Neural progenitor cell (in vitro differentiated cells): ENCODE measurements at regions not wholly inside any gene's neighbourhood (a gene's known extent, or its start where the extent isn't known, plus 50 kb on each side); places are given as distances from the start of the nearest gene placed in this dataset.

Experiments
- DNase-seq: peaks from one replicate; pipeline ENCODE4 v3.0.0-alpha.2; 2016; ENCODE audit warnings: low spot score
- H2AFZ ChIP-seq: fragments of 200-600 bp; sonication (generic); replicated peaks from 2 replicates; pipeline ENCODE4 v1.6.1; 2016; ENCODE audit warnings: antibody characterized with exemption
- H3F3A ChIP-seq: fragments of 200-600 bp; sonication (generic); 2 replicates; pipeline ENCODE4 v1.6.1; 2016; ENCODE audit warnings: antibody characterized with exemption, low read depth
- H3K27ac ChIP-seq: fragments of 200-600 bp; sonication (generic); 2 replicates; pipeline ENCODE4 v1.5.1; 2016; ENCODE audit warnings: mild to moderate bottlenecking
- H3K27me3 ChIP-seq: fragments of 200-600 bp; sonication (generic); 2 replicates; pipeline ENCODE4 v1.6.1; 2016; ENCODE audit warnings: mild to moderate bottlenecking, moderate library complexity
- H3K36me3 ChIP-seq: fragments of 200-600 bp; sonication (generic); 2 replicates; pipeline ENCODE4 v1.5.1; 2016
- H3K4me1 ChIP-seq: fragments of 200-600 bp; sonication (generic); 2 replicates; pipeline ENCODE4 v1.6.1; 2016; ENCODE audit warnings: mixed run types
- H3K4me2 ChIP-seq: fragments of 200-600 bp; sonication (generic); 2 replicates; pipeline ENCODE4 v1.6.1; 2016
- H3K4me3 ChIP-seq: fragments of 200-600 bp; sonication (generic); 2 replicates; pipeline ENCODE4 v1.5.1; 2016
- H3K79me2 ChIP-seq: fragments of 200-600 bp; sonication (generic); 2 replicates; pipeline ENCODE4 v1.6.1; 2016; ENCODE audit warnings: low read depth
- H3K9ac ChIP-seq: fragments of 200-600 bp; sonication (generic); 2 replicates; pipeline ENCODE4 v1.6.1; 2016
- H3K9me3 ChIP-seq: fragments of 200-600 bp; sonication (generic); 2 replicates; pipeline ENCODE4 v1.5.1; 2016; ENCODE audit warnings: low read depth
- H4K20me1 ChIP-seq: fragments of 200-600 bp; sonication (generic); 2 replicates; pipeline ENCODE4 v1.6.1; 2016; ENCODE audit warnings: low read depth
- H3K27ac Mint-ChIP-seq: 3 replicates; pipeline ENCODE4 v1.8.0; 2021; ENCODE audit warnings: mixed read lengths
- H3K27me3 Mint-ChIP-seq: 2 replicates; pipeline ENCODE4 v1.8.0; 2022; ENCODE audit warnings: low read depth, mild to moderate bottlenecking, inconsistent platforms, moderate library complexity, mixed read lengths; ENCODE audit not compliant: insufficient read depth
- H3K36me3 Mint-ChIP-seq: 3 replicates; pipeline ENCODE4 v1.8.0; 2021; ENCODE audit warnings: mixed read lengths
- H3K4me1 Mint-ChIP-seq: 3 replicates; pipeline ENCODE4 v1.8.0; 2021; ENCODE audit warnings: mixed read lengths
- H3K4me3 Mint-ChIP-seq: 3 replicates; pipeline ENCODE4 v1.8.0; 2021; ENCODE audit warnings: mild to moderate bottlenecking, moderate library complexity, mixed read lengths
- H3K9me3 Mint-ChIP-seq: 3 replicates; pipeline ENCODE4 v1.8.0; 2020; ENCODE audit warnings: mixed read lengths
- EZH2 ChIP-seq: fragments of 200-600 bp; sonication (generic); IDR thresholded peaks from 2 replicates; pipeline ENCODE4 v1.6.1; 2017; ENCODE audit warnings: antibody characterized with exemption, mild to moderate bottlenecking, moderate library complexity
- EZH2phosphoT487 ChIP-seq: fragments of 200-600 bp; sonication (generic); IDR thresholded peaks from 2 replicates; pipeline ENCODE4 v1.6.1; 2017; ENCODE audit warnings: antibody characterized with exemption
- TF ChIP-seq, protein P1 (sequence below): fragments of 200-600 bp; sonication (generic); IDR thresholded peaks from 2 replicates; pipeline ENCODE4 v1.5.1; 2017; ENCODE audit warnings: antibody characterized with exemption, mild to moderate bottlenecking

DNA sequence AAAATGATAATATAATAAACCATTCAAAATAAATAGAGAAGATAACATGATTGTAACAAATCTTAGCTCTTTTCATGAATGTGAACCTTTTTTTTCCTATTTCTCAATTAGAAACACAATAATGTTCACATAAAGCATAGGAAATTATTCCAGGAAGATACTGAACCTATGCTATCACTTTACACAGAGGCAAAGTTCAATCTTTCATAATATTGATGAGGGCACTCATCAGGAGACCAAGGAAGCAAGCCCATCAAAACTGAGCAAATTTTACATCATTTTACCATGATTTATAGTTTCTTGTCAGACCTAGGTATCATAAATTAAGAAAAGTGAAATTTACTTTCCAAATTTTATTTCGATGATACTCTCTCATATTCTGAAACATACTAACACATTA, 938.5 kb downstream of the TBC1D32 start:
- Mint-ChIP-seq H3K4me3 (no peak overlapping the region), H3K9me3 (no peaks in the 10 kb centered on the region), H3K36me3 (no peaks in the 10 kb centered on the region), H3K27me3 (no peaks in the 10 kb centered on the region), H3K27ac (no peak overlapping the region), H3K4me1 (no peaks in the 10 kb centered on the region)
- H2AFZ ChIP-seq: no peak overlapping the region
- H3K9ac ChIP-seq: no peak overlapping the region
- no peaks in the 10 kb centered on the region for H3K27me3 ChIP-seq
- H4K20me1 ChIP-seq: no peaks in the 10 kb centered on the region
- H3K9me3 ChIP-seq: no peaks in the 10 kb centered on the region
- H3K4me2 ChIP-seq: no peak overlapping the region
- DNase-seq: no peak
- no peaks in the 10 kb centered on the region for H3F3A ChIP-seq
- no peaks in the 10 kb centered on the region for H3K79me2 ChIP-seq
- TF ChIP-seq EZH2 (no peak), EZH2phosphoT487 (no peak)
- TF ChIP-seq, protein P1, sequence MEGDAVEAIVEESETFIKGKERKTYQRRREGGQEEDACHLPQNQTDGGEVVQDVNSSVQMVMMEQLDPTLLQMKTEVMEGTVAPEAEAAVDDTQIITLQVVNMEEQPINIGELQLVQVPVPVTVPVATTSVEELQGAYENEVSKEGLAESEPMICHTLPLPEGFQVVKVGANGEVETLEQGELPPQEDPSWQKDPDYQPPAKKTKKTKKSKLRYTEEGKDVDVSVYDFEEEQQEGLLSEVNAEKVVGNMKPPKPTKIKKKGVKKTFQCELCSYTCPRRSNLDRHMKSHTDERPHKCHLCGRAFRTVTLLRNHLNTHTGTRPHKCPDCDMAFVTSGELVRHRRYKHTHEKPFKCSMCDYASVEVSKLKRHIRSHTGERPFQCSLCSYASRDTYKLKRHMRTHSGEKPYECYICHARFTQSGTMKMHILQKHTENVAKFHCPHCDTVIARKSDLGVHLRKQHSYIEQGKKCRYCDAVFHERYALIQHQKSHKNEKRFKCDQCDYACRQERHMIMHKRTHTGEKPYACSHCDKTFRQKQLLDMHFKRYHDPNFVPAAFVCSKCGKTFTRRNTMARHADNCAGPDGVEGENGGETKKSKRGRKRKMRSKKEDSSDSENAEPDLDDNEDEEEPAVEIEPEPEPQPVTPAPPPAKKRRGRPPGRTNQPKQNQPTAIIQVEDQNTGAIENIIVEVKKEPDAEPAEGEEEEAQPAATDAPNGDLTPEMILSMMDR: no peak
- H3K4me1 ChIP-seq: no peaks in the 10 kb centered on the region
- H3K27ac ChIP-seq: no peak overlapping the region
- H3K4me3 ChIP-seq: no peak overlapping the region
- no peaks in the 10 kb centered on the region for H3K36me3 ChIP-seq

DNA sequence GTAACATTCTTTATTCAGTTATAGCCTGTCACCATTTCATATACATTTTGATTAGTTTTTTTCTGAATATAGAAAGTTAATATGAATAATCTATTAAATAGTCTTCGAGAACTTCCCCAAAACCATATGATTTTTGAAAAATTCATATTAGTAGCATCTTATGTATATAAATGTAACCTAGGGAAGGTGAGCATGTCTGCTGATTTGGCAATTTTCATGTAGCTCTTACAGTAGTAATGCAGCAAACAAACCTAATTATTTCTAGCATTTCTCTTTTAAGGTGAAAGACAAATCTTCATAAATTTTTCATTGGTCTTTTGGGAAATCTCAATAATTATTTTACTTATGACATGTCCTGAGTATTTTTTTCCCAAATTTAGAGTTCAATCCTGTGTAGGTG, 939.0 kb downstream of the TBC1D32 start:
- no peak for DNase-seq
- H3K9ac ChIP-seq: no peak overlapping the region
- H3K36me3 ChIP-seq: no peaks in the 10 kb centered on the region
- H3F3A ChIP-seq: no peaks in the 10 kb centered on the region
- H3K4me3 ChIP-seq: no peak overlapping the region
- H3K4me1 Mint-ChIP-seq: no peaks in the 10 kb centered on the region
- TF ChIP-seq, protein P1: no peak
- no peak for TF ChIP-seq EZH2
- no peaks in the 10 kb centered on the region for H3K27me3 Mint-ChIP-seq
- no peak overlapping the region for H2AFZ ChIP-seq
- no peak overlapping the region for H3K4me3 Mint-ChIP-seq
- no peaks in the 10 kb centered on the region for H4K20me1 ChIP-seq
- no peaks in the 10 kb centered on the region for H3K4me1 ChIP-seq
- H3K36me3 Mint-ChIP-seq: no peaks in the 10 kb centered on the region
- no peaks in the 10 kb centered on the region for H3K9me3 ChIP-seq
- H3K9me3 Mint-ChIP-seq: no peaks in the 10 kb centered on the region
- no peak overlapping the region for H3K27ac ChIP-seq
- H3K27me3 ChIP-seq: no peaks in the 10 kb centered on the region
- no peak overlapping the region for H3K27ac Mint-ChIP-seq
- H3K79me2 ChIP-seq: no peaks in the 10 kb centered on the region
- H3K4me2 ChIP-seq: no peak overlapping the region

DNA sequence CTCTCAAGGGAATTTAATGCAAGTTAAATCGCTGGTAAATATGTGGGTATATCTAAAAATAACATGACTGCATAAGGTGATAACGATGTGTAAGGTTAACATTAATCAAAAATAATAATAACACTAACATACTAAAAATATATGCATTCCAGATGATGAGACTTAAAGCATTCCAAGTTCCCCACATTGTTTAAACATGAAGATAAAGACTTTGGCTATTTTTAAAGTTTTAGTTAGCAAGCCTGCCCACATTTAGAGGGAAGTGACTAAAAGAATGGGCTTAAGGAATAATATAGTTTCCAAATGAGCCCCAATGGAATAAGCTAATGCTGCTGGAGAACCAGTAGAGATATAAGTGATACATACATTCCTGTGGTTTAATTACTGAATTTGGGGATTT, 941.3 kb downstream of the TBC1D32 start:
- H3K27me3 Mint-ChIP-seq: peaks cover 2% of the 10 kb centered on the region
- no peak overlapping the region for H3K4me3 ChIP-seq
- no peaks in the 10 kb centered on the region for H3K4me1 ChIP-seq
- no peak overlapping the region for H2AFZ ChIP-seq
- DNase-seq: no peak
- TF ChIP-seq EZH2 (no peak), EZH2phosphoT487 (no peak)
- TF ChIP-seq, protein P1: no peak
- no peak overlapping the region for H3K4me2 ChIP-seq
- H3K27ac ChIP-seq: no peak overlapping the region
- H3K4me3 Mint-ChIP-seq: no peak overlapping the region
- no peaks in the 10 kb centered on the region for H3K36me3 ChIP-seq
- no peaks in the 10 kb centered on the region for H4K20me1 ChIP-seq
- H3F3A ChIP-seq: no peaks in the 10 kb centered on the region
- H3K9ac ChIP-seq: no peak overlapping the region
- no peaks in the 10 kb centered on the region for H3K79me2 ChIP-seq
- H3K36me3 Mint-ChIP-seq: no peaks in the 10 kb centered on the region
- H3K4me1 Mint-ChIP-seq: no peaks in the 10 kb centered on the region
- H3K9me3 Mint-ChIP-seq: no peaks in the 10 kb centered on the region
- no peak overlapping the region for H3K27ac Mint-ChIP-seq
- H3K27me3 ChIP-seq: no peaks in the 10 kb centered on the region
- no peaks in the 10 kb centered on the region for H3K9me3 ChIP-seq

DNA sequence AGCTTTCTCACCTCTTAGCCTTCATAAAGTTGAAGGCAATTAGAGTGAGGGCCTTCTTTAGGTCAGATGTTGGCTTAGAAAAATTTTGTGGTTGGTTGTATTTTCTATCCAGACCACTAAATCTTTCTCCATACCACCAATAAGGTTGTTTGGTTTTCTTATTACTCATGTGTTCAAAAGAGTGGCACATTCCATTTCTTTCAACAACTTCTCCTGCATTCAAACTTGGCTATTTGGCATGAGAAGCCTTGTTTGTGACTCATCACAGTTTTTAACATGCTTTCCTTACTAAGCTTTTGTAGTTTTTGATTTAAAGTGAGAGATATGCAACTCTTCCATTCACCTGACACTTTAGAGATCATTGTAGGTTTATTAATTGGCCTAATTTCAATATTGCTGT, 949.6 kb downstream of the TBC1D32 start:
- no peaks in the 10 kb centered on the region for H3K9me3 Mint-ChIP-seq
- DNase-seq: no peak
- no peaks in the 10 kb centered on the region for H3K36me3 ChIP-seq
- H3F3A ChIP-seq: no peaks in the 10 kb centered on the region
- H3K9ac ChIP-seq: no peak overlapping the region
- no peak overlapping the region for H3K4me3 Mint-ChIP-seq
- no peaks in the 10 kb centered on the region for H3K36me3 Mint-ChIP-seq
- H3K27ac Mint-ChIP-seq: no peak overlapping the region
- no peaks in the 10 kb centered on the region for H3K79me2 ChIP-seq
- no peaks in the 10 kb centered on the region for H3K4me1 Mint-ChIP-seq
- no peak overlapping the region for H2AFZ ChIP-seq
- no peaks in the 10 kb centered on the region for H3K27me3 ChIP-seq
- no peak overlapping the region for H3K27ac ChIP-seq
- H3K4me1 ChIP-seq: no peaks in the 10 kb centered on the region
- TF ChIP-seq EZH2phosphoT487 (no peak), EZH2 (no peak)
- TF ChIP-seq, protein P1: no peak
- H3K27me3 Mint-ChIP-seq: no peaks in the 10 kb centered on the region
- H4K20me1 ChIP-seq: no peaks in the 10 kb centered on the region
- no peak overlapping the region for H3K4me3 ChIP-seq
- no peaks in the 10 kb centered on the region for H3K9me3 ChIP-seq
- no peak overlapping the region for H3K4me2 ChIP-seq
